B cell (primary cell): ENCODE measurements at regions not wholly inside any gene's neighbourhood (a gene's known extent, or its start where the extent isn't known, plus 50 kb on each side); places are given as distances from the start of the nearest gene placed in this dataset.

Source experiments
- ATAC-seq: fragments of 200-7000 bp; cut with Tn5 transposase; one replicate; pipeline ENCODE4 v1.10.0; 2021; ENCODE audit warnings: low read depth, mild to moderate bottlenecking, moderate number of reproducible peaks, moderate library complexity
- CTCF ChIA-PET: fragments of 350-600 bp; sonication (Branson Sonifier 250); formaldehyde crosslinking; loops from one replicate; lab custom pipeline; 2021; ENCODE audit warnings: antibody characterized with exemption, inconsistent platforms; lab: Charles Lee
- POLR2A ChIA-PET: fragments of 350-600 bp; sonication (Branson Sonifier 250); formaldehyde crosslinking; loops from one replicate; lab custom pipeline; 2021; ENCODE audit warnings: antibody characterized with exemption; lab: Charles Lee
- DNase-seq: peaks from one replicate; pipeline ENCODE4 v3.0.0; 2013
- H2AFZ ChIP-seq: 2 replicates; pipeline ENCODE4 v1.6.1; 2012; ENCODE audit warnings: mild to moderate bottlenecking, low read depth, low read length; ENCODE audit not compliant: insufficient read depth, poor library complexity, severe bottlenecking
- H3K27ac ChIP-seq, 2 donors: 1 replicate in 1 of 2; 2 replicates in 1 of 2; pipeline ENCODE4 v1.5.1; 2012 to 2013; ENCODE audit warnings: low read length in 2 of 2, mild to moderate bottlenecking in 2 of 2, moderate library complexity in 1 of 2
- H3K27me3 ChIP-seq, 4 experiments: fragments of 200-600 bp in 1 of 4; sonication (generic) in 1 of 4; replicated peaks in 1 of 4; 1 replicate in 2 of 4; 2 replicates in 2 of 4; pipeline versions ENCODE4 v1.6.1 to v1.7.0; 2013 to 2016; ENCODE audit warnings: low read length in 3 of 4, mild to moderate bottlenecking in 2 of 4, mixed read lengths in 1 of 4, moderate library complexity in 1 of 4; ENCODE audit not compliant: insufficient read depth in 4 of 4, control insufficient read depth in 3 of 4; ENCODE audit errors: control extremely low read depth in 1 of 4
- H3K36me3 ChIP-seq, 2 experiments: replicated peaks in 1 of 2; 1 replicate in 1 of 2; 2 replicates in 1 of 2; pipeline versions ENCODE4 v1.6.1 to v1.7.1; 2013; ENCODE audit warnings: low read length in 1 of 2; ENCODE audit not compliant: insufficient read depth in 2 of 2, control insufficient read depth in 1 of 2; ENCODE audit errors: control extremely low read depth in 1 of 2, extremely low read depth in 1 of 2
- H3K4me1 ChIP-seq, 2 donors: fragments of 200-600 bp in 1 of 2; sonication (generic) in 1 of 2; 1 replicate in 1 of 2; 2 replicates in 1 of 2; pipeline versions ENCODE4 v1.5.1 to v1.6.1; 2013 to 2017; ENCODE audit warnings: low read length in 2 of 2; ENCODE audit not compliant: control insufficient read depth in 2 of 2, insufficient read depth in 2 of 2
- H3K4me2 ChIP-seq: replicated peaks from 2 replicates; pipeline ENCODE3; 2012; ENCODE audit warnings: mild to moderate bottlenecking, low read depth, low read length; ENCODE audit not compliant: poor library complexity, severe bottlenecking
- H3K4me3 ChIP-seq, 5 experiments: fragments of 200-600 bp in 1 of 5; sonication (generic) in 1 of 5; 1 replicate in 3 of 5; 2 replicates in 2 of 5; pipeline versions ENCODE4 v1.5.1 to v1.7.0; 2011 to 2016; ENCODE audit warnings: low read length in 4 of 5, mild to moderate bottlenecking in 4 of 5, low read depth in 2 of 5, control low read depth in 1 of 5, moderate library complexity in 1 of 5; ENCODE audit not compliant: insufficient read depth in 1 of 5; ENCODE audit errors: control extremely low read depth in 1 of 5, extremely low read depth in 1 of 5
- H3K79me2 ChIP-seq: fragments of 200-600 bp; sonication (generic); one replicate; pipeline ENCODE4 v1.6.0; 2016; ENCODE audit warnings: low read length; ENCODE audit not compliant: control insufficient read depth, insufficient read depth
- H3K9ac ChIP-seq: fragments of 200-600 bp; sonication (generic); 2 replicates; pipeline ENCODE4 v1.6.1; 2017; ENCODE audit warnings: mild to moderate bottlenecking, low read length, moderate library complexity
- H3K9me3 ChIP-seq, 3 donors: one replicate each; pipeline versions ENCODE4 v1.6.1 to v1.7.1; 2013; ENCODE audit warnings: low read length in 2 of 3; ENCODE audit not compliant: control insufficient read depth in 2 of 3, insufficient read depth in 1 of 3; ENCODE audit errors: control extremely low read depth in 1 of 3
- H4K20me1 ChIP-seq: 2 replicates; pipeline ENCODE4 v1.6.0; 2012; ENCODE audit warnings: mild to moderate bottlenecking, low read length; ENCODE audit not compliant: insufficient read depth, control insufficient read depth, poor library complexity, severe bottlenecking
- H3K27ac Mint-ChIP-seq: one replicate; pipeline ENCODE4 v1.8.0; 2021; ENCODE audit warnings: mixed read lengths
- H3K27me3 Mint-ChIP-seq: one replicate; pipeline ENCODE4 v1.8.0; 2021; ENCODE audit warnings: mixed read lengths
- H3K4me1 Mint-ChIP-seq: one replicate; pipeline ENCODE4 v1.8.0; 2021; ENCODE audit warnings: mixed read lengths
- H3K4me3 Mint-ChIP-seq: one replicate; pipeline ENCODE4 v1.8.0; 2021; ENCODE audit warnings: mixed read lengths
- H3K9me3 Mint-ChIP-seq: one replicate; pipeline ENCODE4 v1.8.0; 2022; ENCODE audit warnings: mixed read lengths; ENCODE audit not compliant: insufficient read depth
- EZH2 ChIP-seq: IDR thresholded peaks from 2 replicates; pipeline ENCODE4 v1.6.1; 2012; ENCODE audit warnings: borderline replicate concordance, low read depth, mild to moderate bottlenecking, moderate library complexity, low read length; ENCODE audit not compliant: insufficient read depth, poor library complexity, severe bottlenecking
- WGBS: methylation state at CpG from one replicate; pipeline ENCODE4 v1.1.5; 2013; ENCODE audit warnings: missing lambda C conversion rate; ENCODE audit not compliant: insufficient coverage; 5-methylcytosine and 5-hydroxymethylcytosine counted together
- intact Hi-C: fragments of 100-400 bp; cut with micrococcal nuclease; formaldehyde crosslinking; loops from one replicate; pipeline ENCODE4 v1.10.0; 2022
- TF ChIP-seq, protein P1 (sequence below): fragments of 200-600 bp; IDR thresholded peaks from one replicate; pipeline ENCODE4 v1.8.0; 2022; ENCODE audit warnings: antibody characterized with exemption, mild to moderate bottlenecking

DNA sequence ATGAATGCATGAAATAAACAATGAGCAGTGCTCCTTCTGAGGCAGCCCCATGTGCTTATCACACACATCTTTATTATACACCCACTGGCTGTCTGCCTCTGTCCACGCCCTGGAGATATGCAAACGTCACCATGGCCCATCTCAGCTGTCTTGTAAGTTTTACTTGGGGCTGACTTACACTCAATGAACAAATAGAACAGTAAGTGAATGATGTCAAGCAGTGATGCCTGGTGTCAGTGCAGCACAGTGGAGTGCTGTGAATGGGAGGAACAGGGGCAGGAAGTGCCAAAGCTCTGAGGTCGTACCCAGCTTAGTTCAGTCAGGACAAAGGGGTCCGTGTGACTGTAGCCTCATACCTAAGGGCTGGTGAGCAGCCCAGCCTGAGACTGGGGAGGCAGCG, 659.5 kb upstream of the HS6ST1 start:
- no peak overlapping the region for H3K27ac ChIP-seq
- Mint-ChIP-seq H3K4me3 (no peak overlapping the region), H3K27me3 (no peaks in the 10 kb centered on the region), H3K9me3 (no peaks in the 10 kb centered on the region), H3K4me1 (no peaks in the 10 kb centered on the region), H3K27ac (no peak overlapping the region)
- ChIA-PET POLR2A (no interaction called here), CTCF (no interaction called here)
- H3K4me1 ChIP-seq: no peaks in the 10 kb centered on the region
- H4K20me1 ChIP-seq: no peaks in the 10 kb centered on the region
- H3K9ac ChIP-seq: no peak overlapping the region
- H3K36me3 ChIP-seq: no peaks in the 10 kb centered on the region
- ATAC-seq (no peak), DNase-seq (no peak)
- no peak overlapping the region for H3K4me2 ChIP-seq
- 51% methylated on average over 3 of the region's 5 CpGs for WGBS
- no peaks in the 10 kb centered on the region for H3K9me3 ChIP-seq
- intact Hi-C loops: no loop called here
- no peaks in the 10 kb centered on the region for H3K27me3 ChIP-seq
- no peak overlapping the region for H3K4me3 ChIP-seq
- TF ChIP-seq EZH2: no peak
- TF ChIP-seq, protein P1, sequence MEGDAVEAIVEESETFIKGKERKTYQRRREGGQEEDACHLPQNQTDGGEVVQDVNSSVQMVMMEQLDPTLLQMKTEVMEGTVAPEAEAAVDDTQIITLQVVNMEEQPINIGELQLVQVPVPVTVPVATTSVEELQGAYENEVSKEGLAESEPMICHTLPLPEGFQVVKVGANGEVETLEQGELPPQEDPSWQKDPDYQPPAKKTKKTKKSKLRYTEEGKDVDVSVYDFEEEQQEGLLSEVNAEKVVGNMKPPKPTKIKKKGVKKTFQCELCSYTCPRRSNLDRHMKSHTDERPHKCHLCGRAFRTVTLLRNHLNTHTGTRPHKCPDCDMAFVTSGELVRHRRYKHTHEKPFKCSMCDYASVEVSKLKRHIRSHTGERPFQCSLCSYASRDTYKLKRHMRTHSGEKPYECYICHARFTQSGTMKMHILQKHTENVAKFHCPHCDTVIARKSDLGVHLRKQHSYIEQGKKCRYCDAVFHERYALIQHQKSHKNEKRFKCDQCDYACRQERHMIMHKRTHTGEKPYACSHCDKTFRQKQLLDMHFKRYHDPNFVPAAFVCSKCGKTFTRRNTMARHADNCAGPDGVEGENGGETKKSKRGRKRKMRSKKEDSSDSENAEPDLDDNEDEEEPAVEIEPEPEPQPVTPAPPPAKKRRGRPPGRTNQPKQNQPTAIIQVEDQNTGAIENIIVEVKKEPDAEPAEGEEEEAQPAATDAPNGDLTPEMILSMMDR: no peak
- no peak overlapping the region for H2AFZ ChIP-seq
- H3K79me2 ChIP-seq: no peaks in the 10 kb centered on the region

DNA sequence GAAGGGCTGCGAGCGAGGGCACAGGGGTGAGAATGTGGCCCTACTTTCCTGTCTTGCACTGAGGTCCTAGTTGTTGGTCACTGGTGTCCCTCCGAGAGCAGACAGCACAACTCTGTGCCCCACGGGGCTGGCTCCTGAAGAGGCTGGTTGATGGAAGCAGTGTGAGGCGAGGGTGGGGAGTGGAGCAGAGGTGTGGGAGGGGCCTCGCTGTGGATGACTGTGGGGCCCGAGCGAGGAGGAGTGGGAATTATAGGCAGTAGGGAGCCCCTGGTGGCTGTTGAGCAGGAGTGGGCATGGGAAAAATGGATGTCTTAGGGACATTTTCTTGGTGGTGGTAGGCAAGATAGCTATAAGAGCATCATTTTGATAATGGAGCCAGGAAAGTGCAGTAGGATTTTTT, 660.5 kb upstream of the HS6ST1 start:
- WGBS: 88% methylated on average over 7 of the region's 8 CpGs

More for the DNA sequence above, 660.5 kb upstream of the HS6ST1 start:
- Histone ChIP-seq H3K4me1 (no peaks in the 10 kb centered on the region), H3K9me3 (no peaks in the 10 kb centered on the region), H3K9ac (no peak overlapping the region), H3K36me3 (no peaks in the 10 kb centered on the region), H3K4me2 (no peak overlapping the region), H3K27me3 (no peaks in the 10 kb centered on the region), H3K27ac (no peak overlapping the region), H4K20me1 (no peaks in the 10 kb centered on the region), H3K79me2 (no peaks in the 10 kb centered on the region), H2AFZ (no peak overlapping the region), H3K4me3 (no peak overlapping the region)
- TF ChIP-seq EZH2: no peak
- TF ChIP-seq, protein P1: no peak
- intact Hi-C loops: no loop called here
- no peaks in the 10 kb centered on the region for H3K4me1 Mint-ChIP-seq
- no peaks in the 10 kb centered on the region for H3K9me3 Mint-ChIP-seq
- no peak overlapping the region for H3K4me3 Mint-ChIP-seq
- CTCF ChIA-PET: no interaction called here
- no peak for ATAC-seq
- no peak for DNase-seq
- no peak overlapping the region for H3K27ac Mint-ChIP-seq
- POLR2A ChIA-PET: no interaction called here
- no peaks in the 10 kb centered on the region for H3K27me3 Mint-ChIP-seq
